ENCODE measurements at regions not wholly inside any gene's neighbourhood (a gene's known extent, or its start where the extent isn't known, plus 50 kb on each side); places are given as distances from the start of the nearest gene placed in this dataset.

- DNase-seq (ENCODE audit: low read depth in 2 of 2) = no peak
- no peak for TF ChIP-seq EZH2 (IDR thresholded peaks at IDR 0.05; ENCODE audit: low read length, missing control alignments)
- no peak for TF ChIP-seq CTCF (conservative IDR thresholded peaks at IDR 0.05 in 1 of 2, IDR thresholded peaks at IDR 0.05 in 1 of 2; ENCODE audit: low read depth in 1 of 2, low read length in 2 of 2)
- H3K27ac ChIP-seq (ENCODE audit: insufficient read depth, low read length) = no peak overlapping the region
- peaks cover 6% of the 10 kb centered on the region for H3K27me3 ChIP-seq (ENCODE audit: control insufficient read depth, insufficient read depth, low read length)
- no peaks in the 10 kb centered on the region for H3K4me1 ChIP-seq (ENCODE audit: control insufficient read depth, extremely low read depth, insufficient read depth, low read length)
- H3K4me3 ChIP-seq (replicated peaks in 1 of 4; ENCODE audit: control extremely low read depth in 1 of 4, insufficient read depth in 1 of 4, low read depth in 3 of 4, low read length in 4 of 4) = no peak overlapping the region
- no peaks in the 10 kb centered on the region for H3K36me3 ChIP-seq (ENCODE audit: control insufficient read depth, insufficient read depth, low read length)
- H3K9ac ChIP-seq (ENCODE audit: insufficient read depth, low read length) = no peak overlapping the region
- H2AFZ ChIP-seq (ENCODE audit: low read length) = no peak overlapping the region
- H4K20me1 ChIP-seq (ENCODE audit: control insufficient read depth, extremely low read depth, insufficient read depth, low read length) = no peaks in the 10 kb centered on the region
- H3K4me2 ChIP-seq (ENCODE audit: extremely low read depth, insufficient read depth, low read length) = no peak overlapping the region
- H3K79me2 ChIP-seq (ENCODE audit: control insufficient read depth, insufficient read depth, low read length) = no peaks in the 10 kb centered on the region
- H3K9me3 ChIP-seq (ENCODE audit: control insufficient read depth, insufficient read depth, low read depth, low read length) = no peaks in the 10 kb centered on the region
Measured at GRCh38 chr20:59398537-59399205, 98.3 kb downstream of the EDN3 start.

- no peaks in the 10 kb centered on the region for H3K79me2 ChIP-seq (ENCODE audit: control insufficient read depth, insufficient read depth, low read length)
- no peak overlapping the region for H3K4me3 ChIP-seq (replicated peaks in 1 of 4; ENCODE audit: control extremely low read depth in 1 of 4, insufficient read depth in 1 of 4, low read depth in 3 of 4, low read length in 4 of 4)
- H3K36me3 ChIP-seq (ENCODE audit: control insufficient read depth, insufficient read depth, low read length) = no peaks in the 10 kb centered on the region
- no peak for TF ChIP-seq CTCF (conservative IDR thresholded peaks at IDR 0.05 in 1 of 2, IDR thresholded peaks at IDR 0.05 in 1 of 2; ENCODE audit: low read depth in 1 of 2, low read length in 2 of 2)
- H3K27ac ChIP-seq (ENCODE audit: insufficient read depth, low read length) = no peak overlapping the region
- no peak overlapping the region for H3K4me2 ChIP-seq (ENCODE audit: extremely low read depth, insufficient read depth, low read length)
- H2AFZ ChIP-seq (ENCODE audit: low read length) = no peak overlapping the region
- H3K4me1 ChIP-seq (ENCODE audit: control insufficient read depth, extremely low read depth, insufficient read depth, low read length) = no peaks in the 10 kb centered on the region
- H4K20me1 ChIP-seq (ENCODE audit: control insufficient read depth, extremely low read depth, insufficient read depth, low read length) = no peaks in the 10 kb centered on the region
- H3K9ac ChIP-seq (ENCODE audit: insufficient read depth, low read length) = no peak overlapping the region
- no peak for DNase-seq (ENCODE audit: low read depth in 2 of 2)
- peaks cover 6% of the 10 kb centered on the region for H3K27me3 ChIP-seq (ENCODE audit: control insufficient read depth, insufficient read depth, low read length)
- no peaks in the 10 kb centered on the region for H3K9me3 ChIP-seq (ENCODE audit: control insufficient read depth, insufficient read depth, low read depth, low read length)
Measured at GRCh38 chr20:59399426-59400099, 99.2 kb downstream of the EDN3 start.

- H3K4me3 ChIP-seq (replicated peaks in 1 of 4; ENCODE audit: control extremely low read depth in 1 of 4, insufficient read depth in 1 of 4, low read depth in 3 of 4, low read length in 4 of 4) = no peak overlapping the region
- peaks cover 6% of the 10 kb centered on the region for H3K27me3 ChIP-seq (ENCODE audit: control insufficient read depth, insufficient read depth, low read length)
- no peak overlapping the region for H2AFZ ChIP-seq (ENCODE audit: low read length)
- H3K9ac ChIP-seq (ENCODE audit: insufficient read depth, low read length) = no peak overlapping the region
- H3K4me1 ChIP-seq (ENCODE audit: control insufficient read depth, extremely low read depth, insufficient read depth, low read length) = no peaks in the 10 kb centered on the region
- H4K20me1 ChIP-seq (ENCODE audit: control insufficient read depth, extremely low read depth, insufficient read depth, low read length) = no peaks in the 10 kb centered on the region
- no peaks in the 10 kb centered on the region for H3K36me3 ChIP-seq (ENCODE audit: control insufficient read depth, insufficient read depth, low read length)
- H3K9me3 ChIP-seq (ENCODE audit: control insufficient read depth, insufficient read depth, low read depth, low read length) = no peaks in the 10 kb centered on the region
- no peak overlapping the region for H3K4me2 ChIP-seq (ENCODE audit: extremely low read depth, insufficient read depth, low read length)
- DNase-seq (ENCODE audit: low read depth in 2 of 2) = no peak
- no peaks in the 10 kb centered on the region for H3K79me2 ChIP-seq (ENCODE audit: control insufficient read depth, insufficient read depth, low read length)
- no peak overlapping the region for H3K27ac ChIP-seq (ENCODE audit: insufficient read depth, low read length)
- TF ChIP-seq EZH2 (IDR thresholded peaks at IDR 0.05; ENCODE audit: low read length, missing control alignments) (no peak), CTCF (conservative IDR thresholded peaks at IDR 0.05 in 1 of 2, IDR thresholded peaks at IDR 0.05 in 1 of 2; ENCODE audit: low read depth in 1 of 2, low read length in 2 of 2) (no peak)
Measured at GRCh38 chr20:59400708-59401107, 100.3 kb downstream of the EDN3 start.

Data from fibroblast of lung (primary cell).